Prostate gland (tissue), 2 donors: ENCODE measurements at regions not wholly inside any gene's neighbourhood (a gene's known extent, or its start where the extent isn't known, plus 50 kb on each side); places are given as distances from the start of the nearest gene placed in this dataset.

Experiments
- DNase-seq: peaks from one replicate; pipeline ENCODE4 v3.0.0-alpha.2; 2019; ENCODE audit warnings: low spot score
- H3K27ac ChIP-seq, 2 donors: fragments of 200-600 bp; sonication (generic); 2 replicates each; pipeline ENCODE4 v1.5.1; 2017 to 2019
- H3K27me3 ChIP-seq: fragments of 200-600 bp; sonication (generic); replicated peaks from 2 replicates; pipeline ENCODE4 v1.5.1; 2019; ENCODE audit not compliant: insufficient read depth
- H3K36me3 ChIP-seq, 2 donors: fragments of 200-600 bp; sonication (generic); 1 replicate in 1 of 2; 2 replicates in 1 of 2; pipeline versions ENCODE4 v1.5.1 to v1.8.1; 2017 to 2019
- H3K4me1 ChIP-seq: fragments of 200-600 bp; sonication (generic); replicated peaks from 2 replicates; pipeline ENCODE4 v1.5.1; 2019
- H3K4me3 ChIP-seq, 2 donors: fragments of 200-600 bp; sonication (generic); 2 replicates each; pipeline ENCODE4 v1.5.1; 2017 to 2019
- H3K9me3 ChIP-seq: fragments of 200-600 bp; sonication (generic); 2 replicates; pipeline ENCODE4 v1.5.1; 2017
- CTCF ChIP-seq, 4 experiments: fragments of 200-600 bp in 2 of 4; fragments of 450-650 bp in 2 of 4; sonication (generic) in 2 of 4; IDR thresholded peaks; 1 replicate in 3 of 4; 2 replicates in 1 of 4; pipeline ENCODE4 v1.5.1; 2016 to 2019; ENCODE audit warnings: antibody characterized with exemption in 4 of 4, mild to moderate bottlenecking in 2 of 4, moderate library complexity in 2 of 4
- POLR2A ChIP-seq: fragments of 450-650 bp; IDR thresholded peaks from one replicate; pipeline ENCODE4 v1.6.1; 2016; ENCODE audit warnings: antibody characterized with exemption, mild to moderate bottlenecking
- POLR2AphosphoS5 ChIP-seq: sonication (generic); formaldehyde crosslinking; IDR thresholded peaks from one replicate; pipeline ENCODE4 v1.6.1; 2017; ENCODE audit warnings: antibody characterized with exemption
- WGBS: methylation state at CpG from one replicate; pipeline ENCODE4 v1.1.5; 2018; 5-methylcytosine and 5-hydroxymethylcytosine counted together
- intact Hi-C: fragments of 100-400 bp; cut with DNase I; formaldehyde crosslinking; loops from one replicate; pipeline ENCODE4 v1.14.2; 2022
- small RNA-seq, 2 donors: library from RNA; depleted of rRNA; stranded (forward); fragments of <200 nt; gene quantifications; one replicate each; pipeline ENCODE3, GENCODE V24; 2016

- no peak for TF ChIP-seq POLR2AphosphoS5
- TF ChIP-seq POLR2A: no peak
- no peak for TF ChIP-seq CTCF (IDR thresholded peaks at IDR 0.05)
- DNase-seq: no peak
- Histone ChIP-seq H3K9me3 (no peaks in the 10 kb centered on the region), H3K27me3 (no peaks in the 10 kb centered on the region), H3K27ac (no peak overlapping the region), H3K36me3 (no peaks in the 10 kb centered on the region), H3K4me1 (no peaks in the 10 kb centered on the region), H3K4me3 (no peak overlapping the region)
- intact Hi-C loops: no loop called here
- WGBS: 38% methylated on average over 6 of the region's 6 CpGs
These were observed 54.5 kb upstream of the RAD23B start for GRCh38 chr9:107228496-107229039.

GRCh38 chr9:107229241-107229741 lies 53.8 kb upstream of the RAD23B start:
- no peak for DNase-seq
- Histone ChIP-seq H3K27ac (no peak overlapping the region), H3K4me1 (no peaks in the 10 kb centered on the region), H3K4me3 (no peak overlapping the region), H3K27me3 (no peaks in the 10 kb centered on the region), H3K36me3 (no peaks in the 10 kb centered on the region), H3K9me3 (no peaks in the 10 kb centered on the region)
- intact Hi-C loops: no loop called here
- TF ChIP-seq POLR2A (no peak), POLR2AphosphoS5 (no peak), CTCF (IDR thresholded peaks at IDR 0.05) (no peak)
- 33% methylated on average over 4 of the region's 4 CpGs for WGBS

Small RNA genes in the stretch of these regions (small RNA-seq; reads per million reads assigned to genes)
- 0 reads per million in 2 donors for gene AL807761.1
